GM06990 (cell line): ENCODE measurements at regions not wholly inside any gene's neighbourhood (a gene's known extent, or its start where the extent isn't known, plus 50 kb on each side); places are given as distances from the start of the nearest gene placed in this dataset.
A peak's percentile ranks its signal among the peaks of the same experiment; 100 is the strongest.

Source experiments
- DNase-seq: peaks from one replicate; pipeline ENCODE4 v3.0.0-alpha.2; 2011; ENCODE audit not compliant: insufficient read length; ENCODE audit errors: extremely low read depth
- H3K27me3 ChIP-seq: replicated peaks from 2 replicates; pipeline ENCODE4 v1.6.0; 2011; ENCODE audit warnings: low read length; ENCODE audit not compliant: control insufficient read depth, insufficient read depth
- H3K36me3 ChIP-seq: 2 replicates; pipeline ENCODE4 v1.5.1; 2011; ENCODE audit warnings: low read length; ENCODE audit not compliant: control insufficient read depth, insufficient read depth
- H3K4me3 ChIP-seq: replicated peaks from 2 replicates; pipeline ENCODE4 v1.5.1; 2011; ENCODE audit warnings: low read depth, mild to moderate bottlenecking, control low read depth, low read length
- TF ChIP-seq, protein P1 (sequence below): IDR thresholded peaks from 2 replicates; pipeline ENCODE4 v1.5.1; 2011; ENCODE audit warnings: low read length, control low read depth, mild to moderate bottlenecking, inconsistent platforms; ENCODE audit not compliant: insufficient read depth, poor library complexity, severe bottlenecking

DNA sequence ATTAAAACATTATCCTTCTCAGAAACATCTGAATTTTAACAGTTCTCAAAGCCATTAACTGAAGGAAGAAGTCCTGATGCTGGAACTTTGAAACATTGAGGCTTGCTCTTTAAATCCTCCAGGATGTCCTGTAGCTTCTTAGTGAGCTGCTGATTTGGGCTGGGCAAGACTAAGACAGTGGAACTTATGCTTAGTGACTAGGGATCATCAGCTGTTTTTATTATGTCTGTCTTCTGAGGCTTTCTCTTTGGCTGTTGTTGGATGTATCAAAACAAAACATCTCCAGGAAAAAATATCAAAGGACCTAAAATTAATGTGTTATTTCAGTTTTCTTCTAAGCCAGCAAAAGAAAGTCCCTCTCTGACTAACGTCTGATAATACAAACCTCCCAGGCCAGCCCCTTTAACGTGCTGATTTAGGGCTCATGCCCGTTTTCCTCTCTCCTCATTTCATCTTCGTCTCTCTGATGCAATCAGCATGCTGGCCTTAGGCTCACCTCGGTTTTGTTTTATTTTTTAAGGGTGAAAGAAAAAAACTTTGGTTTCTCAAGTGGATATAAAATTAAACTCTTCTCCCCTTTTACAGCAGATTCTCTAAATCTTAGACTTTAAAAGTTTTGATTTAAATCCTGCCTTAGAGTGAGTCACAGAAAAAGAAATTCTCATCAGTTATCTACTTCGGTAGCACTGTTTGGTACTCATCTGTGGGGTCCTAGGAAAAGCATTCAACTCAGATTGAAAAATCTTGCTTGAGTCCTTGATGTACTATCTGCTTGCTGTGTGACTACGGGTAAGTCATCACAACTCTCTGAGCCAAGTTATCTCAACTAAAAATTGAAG is 106.2 kb upstream of the CCDC91 start:
- DNase-seq: no peak
- TF ChIP-seq, protein P1, sequence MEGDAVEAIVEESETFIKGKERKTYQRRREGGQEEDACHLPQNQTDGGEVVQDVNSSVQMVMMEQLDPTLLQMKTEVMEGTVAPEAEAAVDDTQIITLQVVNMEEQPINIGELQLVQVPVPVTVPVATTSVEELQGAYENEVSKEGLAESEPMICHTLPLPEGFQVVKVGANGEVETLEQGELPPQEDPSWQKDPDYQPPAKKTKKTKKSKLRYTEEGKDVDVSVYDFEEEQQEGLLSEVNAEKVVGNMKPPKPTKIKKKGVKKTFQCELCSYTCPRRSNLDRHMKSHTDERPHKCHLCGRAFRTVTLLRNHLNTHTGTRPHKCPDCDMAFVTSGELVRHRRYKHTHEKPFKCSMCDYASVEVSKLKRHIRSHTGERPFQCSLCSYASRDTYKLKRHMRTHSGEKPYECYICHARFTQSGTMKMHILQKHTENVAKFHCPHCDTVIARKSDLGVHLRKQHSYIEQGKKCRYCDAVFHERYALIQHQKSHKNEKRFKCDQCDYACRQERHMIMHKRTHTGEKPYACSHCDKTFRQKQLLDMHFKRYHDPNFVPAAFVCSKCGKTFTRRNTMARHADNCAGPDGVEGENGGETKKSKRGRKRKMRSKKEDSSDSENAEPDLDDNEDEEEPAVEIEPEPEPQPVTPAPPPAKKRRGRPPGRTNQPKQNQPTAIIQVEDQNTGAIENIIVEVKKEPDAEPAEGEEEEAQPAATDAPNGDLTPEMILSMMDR: no peak
- Histone ChIP-seq H3K4me3 (no peak overlapping the region), H3K27me3 (no peaks in the 10 kb centered on the region), H3K36me3 (no peaks in the 10 kb centered on the region)

DNA sequence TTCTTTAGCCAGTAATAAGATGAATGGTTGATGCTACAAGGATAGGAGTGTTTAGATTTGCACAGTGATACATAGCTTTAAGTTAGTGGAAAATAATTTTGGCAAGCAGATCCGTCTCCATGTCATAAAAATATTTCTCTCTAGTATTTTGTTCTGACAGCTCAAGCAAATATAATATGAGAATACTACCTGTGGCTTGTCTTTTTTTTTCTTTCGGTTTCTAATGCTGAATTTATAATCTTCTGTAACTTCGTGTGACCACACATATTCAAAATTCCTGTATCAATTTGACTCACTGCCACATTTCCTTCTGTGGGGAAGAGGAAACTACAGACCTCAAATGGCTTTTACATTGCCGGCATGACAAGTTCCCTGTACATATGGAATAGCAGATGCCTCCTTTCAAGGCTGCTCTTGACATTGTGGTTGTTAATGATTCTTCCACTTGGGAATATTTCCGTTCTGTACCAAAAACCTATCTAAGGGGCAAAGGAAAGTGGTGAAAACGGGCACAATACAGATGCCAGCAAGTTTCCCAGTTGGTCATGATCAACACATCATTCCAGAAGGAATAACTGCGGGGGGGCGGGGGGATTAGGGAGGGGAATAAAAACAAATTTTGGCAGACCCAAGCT is 103.6 kb upstream of the CCDC91 start:
- Histone ChIP-seq H3K27me3 (no peaks in the 10 kb centered on the region), H3K4me3 (no peak overlapping the region), H3K36me3 (no peaks in the 10 kb centered on the region)
- TF ChIP-seq, protein P1: no peak
- peak; percentile 3 for DNase-seq

DNA sequence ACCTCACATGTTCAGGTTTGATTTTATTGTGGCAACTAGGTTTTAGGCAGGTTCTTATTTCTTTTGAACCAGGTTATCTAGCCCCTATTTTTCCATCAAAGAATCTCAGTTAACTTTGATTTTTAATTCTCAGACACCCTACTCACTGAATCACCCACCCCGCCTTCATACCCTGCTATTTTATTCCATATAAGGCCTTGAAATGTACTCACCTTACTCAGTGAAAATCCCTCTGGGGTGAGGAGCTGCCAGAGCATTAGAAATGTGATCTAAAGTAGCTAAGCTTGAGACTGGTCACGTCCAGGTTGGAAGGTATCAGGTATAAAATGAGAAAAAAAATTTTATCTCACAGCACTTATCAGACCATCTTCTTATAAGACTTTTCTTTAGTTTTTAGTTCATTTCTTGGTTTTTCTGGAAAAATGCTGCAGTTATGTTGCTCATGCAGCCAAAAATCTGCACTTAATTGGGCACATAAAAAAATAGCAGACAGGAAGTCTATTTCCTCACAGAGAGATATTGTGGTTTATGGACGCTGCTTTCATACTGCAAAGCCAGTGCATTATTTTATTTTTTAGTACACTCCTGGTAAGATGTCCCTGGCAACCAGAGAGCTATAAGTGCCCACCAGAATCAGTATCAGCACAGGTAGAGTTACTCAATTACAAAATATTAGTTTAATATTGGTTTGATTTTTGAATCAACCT is 101.5 kb upstream of the CCDC91 start:
- Histone ChIP-seq H3K27me3 (no peaks in the 10 kb centered on the region), H3K36me3 (no peaks in the 10 kb centered on the region), H3K4me3 (no peak overlapping the region)
- TF ChIP-seq, protein P1: no peak
- no peak for DNase-seq

DNA sequence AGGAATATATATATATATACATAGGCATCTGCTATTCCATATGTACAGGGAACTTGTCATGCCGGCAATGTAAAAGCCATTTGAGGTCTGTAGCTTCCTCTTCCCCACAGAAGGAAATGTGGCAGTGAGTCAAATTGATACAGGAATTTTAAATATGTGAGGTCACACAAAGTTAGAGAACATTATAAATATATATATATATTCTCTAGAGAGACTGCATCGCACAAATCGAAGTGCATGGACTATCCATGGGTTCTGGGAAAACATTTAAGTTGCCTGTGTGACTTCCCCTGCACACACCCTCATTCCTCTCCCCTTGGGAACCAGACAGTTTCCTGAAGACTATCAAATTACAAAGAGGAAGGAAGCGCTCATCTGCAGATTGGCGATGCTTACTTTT is 100.9 kb upstream of the CCDC91 start:
- Histone ChIP-seq H3K27me3 (no peaks in the 10 kb centered on the region), H3K36me3 (no peaks in the 10 kb centered on the region), H3K4me3 (no peak overlapping the region)
- DNase-seq: no peak
- TF ChIP-seq, protein P1: no peak

DNA sequence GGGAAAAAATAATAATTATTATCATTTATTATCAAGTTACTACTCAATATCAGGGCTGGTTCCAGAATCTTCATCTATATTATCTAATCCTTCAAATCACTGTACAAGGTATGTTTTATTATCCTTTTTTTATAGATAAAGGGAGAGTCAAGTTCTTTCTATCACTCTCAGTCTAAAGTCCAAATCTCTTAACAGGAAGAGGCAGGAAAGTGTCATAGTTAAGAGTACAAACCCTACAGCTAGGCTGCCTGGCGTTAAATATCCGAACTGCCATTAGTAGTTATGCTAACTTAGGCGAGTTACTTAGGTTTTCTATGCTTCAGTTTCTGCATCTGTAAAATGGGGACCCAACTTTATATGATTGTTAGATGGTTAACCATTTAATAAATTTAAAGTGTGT is 99.4 kb upstream of the CCDC91 start:
- no peaks in the 10 kb centered on the region for H3K27me3 ChIP-seq
- H3K4me3 ChIP-seq: no peak overlapping the region
- DNase-seq: no peak
- TF ChIP-seq, protein P1: no peak
- no peaks in the 10 kb centered on the region for H3K36me3 ChIP-seq
